HEK293 (cell line): ENCODE measurements at regions not wholly inside any gene's neighbourhood (a gene's known extent, or its start where the extent isn't known, plus 50 kb on each side); places are given as distances from the start of the nearest gene placed in this dataset.

Experiments
- BCL11A ChIP-seq: fragments of 450-650 bp; formaldehyde crosslinking; IDR thresholded peaks from 2 replicates; pipeline ENCODE4 v1.5.1; 2016; ENCODE audit warnings: low read depth, missing biosample characterization, missing genetic modification characterization
- CTCF ChIP-seq: fragments of 450-650 bp; formaldehyde crosslinking; IDR thresholded peaks from 2 replicates; pipeline ENCODE4 v1.5.1; 2016; ENCODE audit warnings: missing biosample characterization, missing genetic modification characterization
- MYNN ChIP-seq: fragments of 450-650 bp; formaldehyde crosslinking; IDR thresholded peaks from 2 replicates; pipeline ENCODE4 v1.5.1; 2016; ENCODE audit warnings: missing biosample characterization, missing genetic modification characterization, borderline replicate concordance
- PBX3 ChIP-seq: sonication (generic); formaldehyde crosslinking; IDR thresholded peaks from 2 replicates; pipeline ENCODE4 v1.8.1; 2022; ENCODE audit warnings: mild to moderate bottlenecking, moderate library complexity, missing genetic modification reagents
- PRDM6 ChIP-seq: fragments of 450-650 bp; formaldehyde crosslinking; IDR thresholded peaks from 2 replicates; pipeline ENCODE4 v1.5.1; 2017; ENCODE audit warnings: missing biosample characterization, missing genetic modification characterization
- RBAK ChIP-seq: fragments of 450-650 bp; formaldehyde crosslinking; IDR thresholded peaks from 2 replicates; pipeline ENCODE4 v1.5.1; 2016; ENCODE audit warnings: missing biosample characterization, missing genetic modification characterization
- ZBTB21 ChIP-seq: fragments of 450-650 bp; formaldehyde crosslinking; IDR thresholded peaks from 2 replicates; pipeline ENCODE4 v1.5.1; 2017; ENCODE audit warnings: missing biosample characterization, missing genetic modification characterization
- ZNF133 ChIP-seq: fragments of 450-650 bp; formaldehyde crosslinking; IDR thresholded peaks from 2 replicates; pipeline ENCODE4 v1.5.1; 2016; ENCODE audit warnings: missing biosample characterization, missing genetic modification characterization
- ZNF18 ChIP-seq: fragments of 450-650 bp; formaldehyde crosslinking; IDR thresholded peaks from 2 replicates; pipeline ENCODE4 v1.5.1; 2016; ENCODE audit warnings: missing biosample characterization, missing genetic modification characterization
- ZNF202 ChIP-seq: fragments of 450-650 bp; formaldehyde crosslinking; IDR thresholded peaks from 2 replicates; pipeline ENCODE4 v1.5.1; 2016; ENCODE audit warnings: missing biosample characterization, missing genetic modification characterization, borderline replicate concordance
- ZNF311 ChIP-seq: fragments of 450-650 bp; formaldehyde crosslinking; IDR thresholded peaks from 2 replicates; pipeline ENCODE4 v1.5.1; 2017; ENCODE audit warnings: missing biosample characterization, missing genetic modification characterization, borderline replicate concordance
- ZNF350 ChIP-seq: fragments of 450-650 bp; formaldehyde crosslinking; IDR thresholded peaks from 2 replicates; pipeline ENCODE4 v1.5.0; 2017; ENCODE audit warnings: missing biosample characterization, mild to moderate bottlenecking, missing genetic modification characterization
- ZNF416 ChIP-seq: fragments of 450-650 bp; formaldehyde crosslinking; IDR thresholded peaks from 2 replicates; pipeline ENCODE4 v1.5.1; 2016; ENCODE audit warnings: missing biosample characterization, missing genetic modification characterization

GRCh38 chr13:31499274-31499673 is 240.1 kb upstream of the RXFP2 start:
- TF ChIP-seq ZNF18 (tag by site-specific recombination), result no peak
- no peak for TF ChIP-seq ZNF416
- no peak for TF ChIP-seq CTCF
- TF ChIP-seq MYNN (tag by site-specific recombination), result no peak
- no peak for TF ChIP-seq ZNF350
- no peak for TF ChIP-seq ZNF202 (tag by site-specific recombination)
- TF ChIP-seq ZBTB21 (tag by site-specific recombination), result no peak
- no peak for TF ChIP-seq ZNF311 (tag by site-specific recombination)
- no peak for TF ChIP-seq BCL11A
- no peak for TF ChIP-seq ZNF133 (tag by site-specific recombination)
- TF ChIP-seq PRDM6 (tag by site-specific recombination), result no peak
- TF ChIP-seq RBAK (tag by site-specific recombination), result no peak
- no peak for TF ChIP-seq PBX3 (CRISPR knock-in tag)
